ENCODE measurements at regions not wholly inside any gene's neighbourhood (a gene's known extent, or its start where the extent isn't known, plus 50 kb on each side); places are given as distances from the start of the nearest gene placed in this dataset.

DNA sequence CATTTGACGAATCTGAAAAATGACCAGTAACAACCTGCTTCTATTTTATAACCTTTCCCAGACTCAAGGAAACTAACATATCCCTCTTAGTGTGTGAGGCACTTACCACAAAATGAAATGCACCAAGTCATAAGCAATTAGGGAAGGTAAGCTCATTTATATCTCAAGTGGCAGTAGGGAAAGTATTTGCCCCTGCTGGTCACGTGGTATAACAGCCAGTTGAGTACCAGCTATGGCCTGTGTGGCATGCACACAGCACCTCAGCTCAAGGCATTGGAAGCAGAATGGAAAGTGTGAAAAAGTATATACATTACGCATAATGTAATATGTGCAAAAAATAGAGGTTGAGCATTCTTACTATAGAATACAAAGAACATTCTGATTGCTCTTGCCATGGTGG lies 178.3 kb upstream of the GYPA start:
- Histone ChIP-seq H3K36me3 (ENCODE audit: low read depth) (no peaks in the 10 kb centered on the region), H3K4me3 (no peak overlapping the region), H3K4me1 (ENCODE audit: low read depth) (no peaks in the 10 kb centered on the region), H3K9me3 (peaks cover 14% of the 10 kb centered on the region)
- ATAC-seq (no peak), DNase-seq (no peak)
- intact Hi-C loops (cut with DNase I, micrococcal nuclease), result no loop called here
- no peak for TF ChIP-seq CTCF (IDR thresholded peaks at IDR 0.05)

- intact Hi-C loops (cut with DNase I, micrococcal nuclease), result no loop called here
- H3K36me3 ChIP-seq (ENCODE audit: low read depth), result no peaks in the 10 kb centered on the region
- no peak for ATAC-seq
- no peak overlapping the region for H3K4me3 ChIP-seq
- DNase-seq, result peak in 1 of 3 donors; percentile 25
- H3K9me3 ChIP-seq, result no peaks in the 10 kb centered on the region
- TF ChIP-seq CTCF (IDR thresholded peaks at IDR 0.05), result no peak
- no peaks in the 10 kb centered on the region for H3K4me1 ChIP-seq (ENCODE audit: low read depth)
These were observed 196.1 kb upstream of the GYPA start for GRCh38 chr4:144336633-144337032.

- H3K9me3 ChIP-seq, result no peaks in the 10 kb centered on the region
- H3K36me3 ChIP-seq (ENCODE audit: low read depth), result no peaks in the 10 kb centered on the region
- H3K4me1 ChIP-seq (ENCODE audit: low read depth), result no peaks in the 10 kb centered on the region
- DNase-seq (no peak), ATAC-seq (no peak)
- intact Hi-C loops (cut with DNase I, micrococcal nuclease), result no loop called here
- no peak overlapping the region for H3K4me3 ChIP-seq
- no peak for TF ChIP-seq CTCF (IDR thresholded peaks at IDR 0.05)
These were observed 197.6 kb upstream of the GYPA start for GRCh38 chr4:144338148-144338547.

DNA sequence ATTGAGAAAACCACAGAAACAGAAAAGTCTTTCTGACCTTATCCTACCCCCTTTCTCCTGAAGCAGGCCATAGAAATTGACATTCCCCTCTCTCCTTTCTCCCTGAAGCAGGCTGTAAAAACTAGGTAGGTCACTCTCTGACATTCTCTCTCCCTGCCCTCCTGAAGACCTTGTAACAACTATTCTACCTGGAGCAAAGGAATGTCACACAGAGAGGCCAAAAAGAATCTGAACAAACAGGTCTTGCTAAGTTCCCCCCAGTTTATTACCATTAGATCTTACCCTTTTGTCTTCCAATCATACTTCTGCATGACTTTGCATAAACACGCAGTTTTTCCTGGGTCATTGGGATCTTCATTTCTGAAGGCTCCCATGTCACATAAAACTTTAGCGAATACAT lies 198.3 kb upstream of the GYPA start:
- Histone ChIP-seq H3K9me3 (no peaks in the 10 kb centered on the region), H3K4me3 (no peak overlapping the region), H3K36me3 (ENCODE audit: low read depth) (no peaks in the 10 kb centered on the region), H3K4me1 (ENCODE audit: low read depth) (no peaks in the 10 kb centered on the region)
- no peak for ATAC-seq
- no peak for DNase-seq
- TF ChIP-seq CTCF (IDR thresholded peaks at IDR 0.05), result no peak
- intact Hi-C loops (cut with DNase I, micrococcal nuclease), result no loop called here

- ATAC-seq (no peak), DNase-seq (no peak)
- intact Hi-C loops (cut with DNase I, micrococcal nuclease), result no loop called here
- Histone ChIP-seq H3K36me3 (ENCODE audit: low read depth) (no peaks in the 10 kb centered on the region), H3K9me3 (no peaks in the 10 kb centered on the region), H3K4me3 (no peak overlapping the region), H3K4me1 (ENCODE audit: low read depth) (no peaks in the 10 kb centered on the region)
- TF ChIP-seq CTCF (IDR thresholded peaks at IDR 0.05), result no peak
These were observed 200.4 kb upstream of the GYPA start for GRCh38 chr4:144340931-144341330.
